Suprapubic skin (tissue), 4 donors: ENCODE measurements at regions not wholly inside any gene's neighbourhood (a gene's known extent, or its start where the extent isn't known, plus 50 kb on each side); places are given as distances from the start of the nearest gene placed in this dataset.

Experiments used
- EP300 ChIP-seq: sonication (generic); formaldehyde crosslinking; IDR thresholded peaks from one replicate; pipeline ENCODE4 v1.6.1; 2017; ENCODE audit warnings: antibody characterized with exemption
- POLR2A ChIP-seq, 2 donors: fragments of 450-650 bp; IDR thresholded peaks; one replicate each; pipeline ENCODE4 v1.6.1; 2017; ENCODE audit warnings: antibody characterized with exemption in 2 of 2, mild to moderate bottlenecking in 2 of 2, moderate library complexity in 2 of 2
- POLR2AphosphoS5 ChIP-seq, 3 donors: sonication (generic); formaldehyde crosslinking; IDR thresholded peaks; one replicate each; pipeline ENCODE4 v1.6.1; 2017; ENCODE audit warnings: antibody characterized with exemption in 3 of 3
- TF ChIP-seq, protein P1 (sequence below), 2 donors: fragments of 200-600 bp in 1 of 2; fragments of 450-650 bp in 1 of 2; sonication (generic) in 1 of 2; IDR thresholded peaks; one replicate each; pipeline ENCODE4 v1.5.1; 2016 to 2019; ENCODE audit warnings: antibody characterized with exemption in 2 of 2, mild to moderate bottlenecking in 1 of 2, moderate library complexity in 1 of 2

GRCh38 chr12:91515944-91516694, 333.5 kb upstream of the DCN start:
- TF ChIP-seq, protein P1, sequence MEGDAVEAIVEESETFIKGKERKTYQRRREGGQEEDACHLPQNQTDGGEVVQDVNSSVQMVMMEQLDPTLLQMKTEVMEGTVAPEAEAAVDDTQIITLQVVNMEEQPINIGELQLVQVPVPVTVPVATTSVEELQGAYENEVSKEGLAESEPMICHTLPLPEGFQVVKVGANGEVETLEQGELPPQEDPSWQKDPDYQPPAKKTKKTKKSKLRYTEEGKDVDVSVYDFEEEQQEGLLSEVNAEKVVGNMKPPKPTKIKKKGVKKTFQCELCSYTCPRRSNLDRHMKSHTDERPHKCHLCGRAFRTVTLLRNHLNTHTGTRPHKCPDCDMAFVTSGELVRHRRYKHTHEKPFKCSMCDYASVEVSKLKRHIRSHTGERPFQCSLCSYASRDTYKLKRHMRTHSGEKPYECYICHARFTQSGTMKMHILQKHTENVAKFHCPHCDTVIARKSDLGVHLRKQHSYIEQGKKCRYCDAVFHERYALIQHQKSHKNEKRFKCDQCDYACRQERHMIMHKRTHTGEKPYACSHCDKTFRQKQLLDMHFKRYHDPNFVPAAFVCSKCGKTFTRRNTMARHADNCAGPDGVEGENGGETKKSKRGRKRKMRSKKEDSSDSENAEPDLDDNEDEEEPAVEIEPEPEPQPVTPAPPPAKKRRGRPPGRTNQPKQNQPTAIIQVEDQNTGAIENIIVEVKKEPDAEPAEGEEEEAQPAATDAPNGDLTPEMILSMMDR (IDR thresholded peaks at IDR 0.05), result no peak
- TF ChIP-seq POLR2A (IDR thresholded peaks at IDR 0.05), result no peak
- no peak for TF ChIP-seq POLR2AphosphoS5 (IDR thresholded peaks at IDR 0.05)
- no peak for TF ChIP-seq EP300
